ENCODE measurements at regions not wholly inside any gene's neighbourhood (a gene's known extent, or its start where the extent isn't known, plus 50 kb on each side); places are given as distances from the start of the nearest gene placed in this dataset.

DNA sequence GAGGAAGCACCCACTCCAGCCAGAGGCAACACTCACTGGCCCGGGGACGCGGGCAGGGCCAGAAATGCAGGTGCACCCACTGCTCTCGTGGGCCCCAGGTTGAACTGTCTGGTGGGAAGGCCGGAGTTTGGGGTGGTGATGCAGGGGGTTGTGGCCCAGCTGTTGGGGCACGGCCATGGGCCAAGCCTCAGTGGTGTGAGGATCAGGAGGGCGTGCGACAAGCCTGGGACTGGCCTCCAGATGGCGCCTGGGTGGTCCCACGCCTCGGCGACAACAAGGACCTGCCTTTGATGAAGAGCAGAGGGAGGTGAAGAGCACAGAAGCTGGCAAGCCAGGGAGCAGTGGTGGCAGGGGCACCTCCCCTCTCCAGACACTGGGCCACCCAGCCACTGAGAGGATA is 240.8 kb downstream of the BRD1 start:
- no peak for DNase-seq (ENCODE audit: low spot score)

DNA sequence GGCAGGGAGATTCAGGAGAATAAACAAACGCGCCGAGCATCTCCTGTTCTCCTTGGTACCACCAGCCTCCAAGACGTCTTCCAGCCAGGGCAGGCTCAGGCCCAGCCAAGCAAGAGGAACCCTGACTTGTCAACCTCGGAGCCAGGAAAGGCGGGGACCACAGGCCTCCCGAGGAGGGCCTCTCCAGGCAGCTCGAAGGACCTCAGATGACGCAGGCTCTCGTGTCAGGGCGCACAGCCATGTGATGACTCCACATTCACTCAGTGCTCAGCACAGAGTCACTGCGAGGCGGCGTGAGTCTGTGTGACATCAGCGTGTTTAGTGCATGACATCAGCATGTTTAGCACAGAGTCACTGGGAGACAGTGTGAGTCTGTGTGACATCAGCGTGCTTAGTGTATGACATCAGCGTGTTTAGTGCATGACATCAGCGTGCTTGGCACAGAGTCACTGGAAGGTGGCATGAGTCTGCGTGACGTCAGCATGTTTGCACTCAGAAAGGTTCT is 241.4 kb downstream of the BRD1 start:
- DNase-seq (ENCODE audit: low spot score) = no peak

DNA sequence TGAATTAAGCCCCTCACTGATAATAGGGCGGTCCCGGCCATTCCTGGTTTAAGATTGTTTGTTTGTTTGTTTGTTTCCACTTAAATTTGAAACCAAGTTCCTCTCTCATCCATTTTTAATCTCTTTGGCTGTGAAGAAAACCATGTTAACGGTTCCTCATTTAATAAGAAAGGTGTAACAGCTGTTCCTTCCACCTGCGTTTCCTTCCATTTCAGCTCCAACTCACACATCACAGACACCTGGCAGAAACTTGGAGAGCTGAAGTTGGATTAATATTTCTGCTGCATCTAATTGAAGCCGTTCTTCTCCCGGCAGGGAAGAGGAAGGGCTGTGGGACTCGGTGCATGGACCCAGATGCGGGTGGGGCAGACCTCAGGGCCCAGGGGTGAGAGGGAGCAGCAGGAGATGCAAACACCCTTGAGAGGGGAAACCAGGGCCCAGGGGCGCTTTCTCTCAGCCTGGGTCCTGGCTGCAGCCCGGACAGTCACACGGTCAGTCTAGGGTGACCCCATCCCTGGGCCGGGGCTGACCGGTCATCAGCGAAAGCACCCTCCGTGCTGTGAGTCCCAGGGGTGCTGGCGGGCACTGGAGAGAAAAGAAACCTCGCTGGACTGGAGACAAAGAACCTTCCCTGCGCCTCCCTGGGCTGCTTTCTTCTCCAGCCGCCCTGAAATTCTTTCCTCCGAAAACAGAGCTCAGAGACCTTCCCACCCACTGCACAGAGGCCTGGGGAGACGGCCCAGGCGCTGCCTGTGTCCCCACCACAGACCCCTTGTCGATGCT is 242.0 kb downstream of the BRD1 start:
- DNase-seq (ENCODE audit: low spot score) = no peak

DNA sequence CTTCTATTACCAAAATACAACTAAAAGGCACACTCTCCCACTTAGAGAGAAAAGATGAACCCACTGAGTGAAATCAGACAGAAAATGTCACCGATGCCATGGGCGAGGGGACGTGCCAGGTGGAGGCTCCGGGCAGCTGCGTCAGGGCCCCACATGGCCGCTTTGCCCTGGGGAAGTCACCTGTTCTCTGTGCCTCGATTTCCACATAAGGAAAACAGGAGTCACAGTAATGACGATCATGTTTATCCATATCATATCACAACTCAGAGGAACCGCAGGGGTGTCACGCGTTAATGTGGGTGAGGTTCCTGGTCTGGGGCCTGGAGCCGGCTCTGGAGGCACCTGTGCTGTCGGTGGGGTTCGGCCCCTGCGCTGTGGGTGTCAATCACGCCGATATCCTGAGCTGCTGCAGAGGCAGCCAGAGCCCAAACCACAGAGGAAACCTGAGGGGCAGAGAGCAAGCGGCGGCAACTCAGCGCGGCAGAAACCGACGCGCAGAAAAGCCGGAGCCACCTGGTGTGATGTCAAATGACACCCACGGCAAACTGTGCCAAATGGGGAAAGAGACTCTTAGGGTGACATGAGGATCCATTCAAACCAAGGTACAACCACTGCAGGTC is 243.7 kb downstream of the BRD1 start:
- DNase-seq (ENCODE audit: low spot score) = no peak

DNA sequence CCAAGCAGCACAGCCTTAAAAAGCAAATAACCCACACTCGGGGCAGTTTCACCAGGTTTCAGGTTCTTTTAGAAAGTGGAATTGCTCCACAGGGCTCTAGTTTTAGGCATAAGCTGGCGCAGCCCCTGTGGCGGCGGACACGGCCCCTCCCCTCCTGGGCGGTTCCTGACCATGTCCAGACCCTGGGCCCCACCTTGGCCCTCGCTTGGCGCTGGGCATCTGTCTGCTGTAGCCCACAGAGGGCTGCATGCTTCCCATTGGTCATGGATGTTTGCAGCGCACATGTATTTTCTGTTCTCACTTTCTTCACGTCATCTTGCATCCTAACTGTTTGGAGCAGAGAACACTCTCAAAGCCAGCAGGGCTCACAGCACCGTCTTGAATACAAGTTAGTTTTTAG is 244.3 kb downstream of the BRD1 start:
- no peak for DNase-seq (ENCODE audit: low spot score)

DNA sequence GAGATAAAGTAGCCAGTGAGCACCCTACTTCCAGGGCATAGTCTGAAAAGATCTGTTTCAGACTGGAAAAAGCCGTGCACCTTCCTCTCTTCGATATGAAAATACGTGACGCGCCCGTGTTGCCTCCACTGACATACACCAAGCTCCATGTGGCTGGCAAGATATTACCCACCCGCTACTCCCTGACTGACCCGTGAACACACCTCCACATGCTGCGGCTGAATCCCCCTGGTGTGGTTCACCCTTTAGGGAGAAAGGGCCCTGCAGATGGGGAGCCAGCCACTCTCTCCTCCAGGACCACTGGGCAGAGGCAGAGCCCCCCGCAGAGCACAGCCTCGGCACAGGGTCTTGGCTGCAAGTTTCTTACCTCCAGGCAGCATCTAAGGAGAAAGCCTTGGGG is 245.0 kb downstream of the BRD1 start:
- DNase-seq (ENCODE audit: low spot score) = no peak

DNA sequence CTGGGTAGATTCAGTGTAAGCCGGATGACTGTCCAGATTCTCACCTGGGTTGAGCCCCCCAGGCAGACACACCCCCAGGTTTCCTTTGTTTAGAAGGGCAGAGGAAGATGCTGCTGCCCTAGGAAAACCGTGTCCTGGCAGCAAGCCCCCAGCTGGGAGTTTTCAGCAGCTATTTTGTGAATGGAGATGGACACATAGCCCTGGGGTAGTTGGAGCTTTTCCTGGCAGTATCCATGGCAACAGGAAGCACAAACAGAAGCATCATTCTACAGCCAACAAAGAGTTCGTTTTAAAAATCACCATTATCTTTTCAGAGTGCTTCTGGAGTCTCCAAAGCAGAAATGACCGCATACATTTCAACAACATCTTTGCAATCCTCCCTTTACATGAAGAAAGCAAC is 245.5 kb downstream of the BRD1 start:
- no peak for DNase-seq (ENCODE audit: low spot score)

DNA sequence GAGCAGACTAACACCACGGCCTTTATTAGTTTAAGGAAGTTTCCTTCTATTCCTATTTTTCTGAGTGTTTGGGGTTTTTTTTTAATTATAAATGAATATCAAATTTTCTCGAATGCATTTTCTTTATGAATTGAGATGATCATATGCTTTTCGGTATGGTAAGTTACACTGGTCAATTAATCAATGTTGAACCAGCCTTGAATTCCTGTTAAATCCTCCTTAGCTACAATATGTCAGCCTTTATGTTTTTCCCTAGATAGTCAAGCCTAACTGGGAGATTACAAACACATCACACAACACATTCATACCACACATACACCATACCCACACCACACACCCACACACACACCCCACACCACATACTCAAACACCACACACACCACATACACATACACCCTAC is 247.6 kb downstream of the BRD1 start:
- DNase-seq (ENCODE audit: low spot score) = no peak

DNA sequence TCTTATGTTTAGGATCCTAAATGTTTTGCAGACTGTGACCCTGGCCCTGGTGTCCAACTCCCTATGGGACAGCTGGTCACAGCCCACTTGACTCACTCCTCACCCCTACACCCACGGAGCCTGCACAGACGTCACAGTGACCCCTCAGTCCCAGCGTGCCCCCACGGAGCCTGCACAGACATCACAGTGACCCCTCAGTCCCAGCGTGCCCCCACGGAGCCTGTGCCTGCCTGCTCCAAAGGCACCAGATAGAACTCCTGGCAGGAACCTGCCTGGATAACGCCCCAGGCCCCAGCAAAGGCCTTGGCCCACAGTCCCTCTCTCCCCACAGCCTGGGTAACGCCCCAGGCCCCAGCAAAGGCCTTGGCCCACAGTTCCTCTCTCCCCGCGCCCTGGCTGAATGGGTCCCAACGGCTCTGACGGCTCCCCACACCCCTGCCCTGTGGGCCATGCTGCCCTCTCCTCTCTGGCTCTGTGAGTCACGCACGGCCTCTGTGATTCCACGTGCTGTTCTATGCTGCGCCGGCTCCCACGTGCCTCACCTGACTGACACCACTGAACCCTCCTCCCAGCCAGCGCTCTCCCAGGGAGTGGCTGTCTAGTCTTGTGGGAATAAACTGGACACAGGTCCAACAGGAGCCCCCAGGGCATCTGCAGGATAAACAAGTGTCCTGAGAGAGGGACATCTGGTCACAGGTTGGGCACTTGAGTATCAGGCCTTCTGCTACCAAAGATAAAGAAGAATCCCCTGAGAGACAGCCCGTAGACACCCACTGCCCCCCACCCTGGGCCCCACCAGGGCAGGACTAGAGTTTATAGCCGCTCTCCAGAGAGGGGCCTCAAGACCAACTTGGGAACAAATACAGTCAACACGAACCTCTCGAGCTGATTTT is 250.3 kb downstream of the BRD1 start:
- no peak for DNase-seq (ENCODE audit: low spot score)

DNA sequence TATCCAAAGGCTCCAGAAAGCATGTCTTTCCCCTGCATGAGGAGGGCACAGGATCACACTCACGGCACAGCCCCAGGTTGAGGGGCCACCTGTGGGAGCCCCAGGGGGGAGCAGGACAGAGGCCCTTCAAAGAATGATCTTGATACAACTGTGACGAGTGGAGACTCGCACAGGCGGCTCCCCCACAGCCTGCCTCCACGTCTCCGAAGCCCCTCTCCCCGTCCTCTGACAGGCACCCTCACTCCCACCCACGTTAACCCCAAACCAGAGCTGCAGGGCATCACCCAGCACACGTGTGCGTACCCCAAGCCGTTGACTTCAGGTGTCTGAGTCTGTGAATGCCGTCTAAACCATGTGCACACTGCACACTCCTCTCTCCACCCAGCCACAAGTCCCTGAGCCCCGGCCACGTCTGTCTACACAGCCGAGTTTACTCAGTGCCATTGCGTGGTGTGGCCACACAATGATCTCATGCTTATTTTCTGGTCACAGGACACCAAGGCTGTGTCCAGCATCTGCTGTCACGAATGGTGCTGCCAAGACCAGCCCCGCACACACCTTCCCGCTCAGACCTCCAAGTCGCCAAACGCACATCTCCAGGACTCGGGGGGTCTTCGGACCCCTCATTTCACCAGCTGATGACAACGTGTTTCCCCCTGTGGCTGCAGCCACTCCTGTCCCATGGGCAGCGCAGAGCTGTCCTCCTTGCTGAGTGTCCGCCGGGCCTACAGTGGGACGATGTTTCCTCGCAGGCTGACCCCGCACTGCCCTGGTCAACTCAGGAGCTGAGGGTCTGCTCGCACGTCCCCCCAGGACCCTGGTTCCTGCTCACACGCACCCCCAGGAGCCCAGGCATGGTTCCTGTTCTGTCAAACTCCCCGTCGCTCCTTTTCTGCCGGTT is 251.2 kb downstream of the BRD1 start:
- DNase-seq (ENCODE audit: low spot score) = no peak

DNA sequence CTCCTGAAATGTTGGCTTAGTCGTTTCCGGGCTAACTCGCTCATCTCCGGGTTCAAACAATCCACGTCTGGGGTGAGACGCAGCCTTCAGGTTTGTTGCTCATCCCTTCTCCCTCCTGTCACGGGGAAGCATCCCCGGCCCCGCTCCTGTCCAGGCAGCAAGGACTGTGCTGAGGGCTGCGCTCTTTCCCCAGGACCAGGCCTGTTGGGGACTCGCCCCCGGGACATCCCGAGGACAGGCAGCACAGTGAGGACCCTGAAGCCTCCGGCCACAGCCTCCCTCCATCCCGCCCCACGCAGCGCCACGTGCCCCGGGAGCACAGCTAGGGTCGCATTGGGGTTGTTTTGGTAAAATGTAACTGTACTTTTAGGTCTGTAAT is 252.0 kb downstream of the BRD1 start:
- no peak for DNase-seq (ENCODE audit: low spot score)

DNA sequence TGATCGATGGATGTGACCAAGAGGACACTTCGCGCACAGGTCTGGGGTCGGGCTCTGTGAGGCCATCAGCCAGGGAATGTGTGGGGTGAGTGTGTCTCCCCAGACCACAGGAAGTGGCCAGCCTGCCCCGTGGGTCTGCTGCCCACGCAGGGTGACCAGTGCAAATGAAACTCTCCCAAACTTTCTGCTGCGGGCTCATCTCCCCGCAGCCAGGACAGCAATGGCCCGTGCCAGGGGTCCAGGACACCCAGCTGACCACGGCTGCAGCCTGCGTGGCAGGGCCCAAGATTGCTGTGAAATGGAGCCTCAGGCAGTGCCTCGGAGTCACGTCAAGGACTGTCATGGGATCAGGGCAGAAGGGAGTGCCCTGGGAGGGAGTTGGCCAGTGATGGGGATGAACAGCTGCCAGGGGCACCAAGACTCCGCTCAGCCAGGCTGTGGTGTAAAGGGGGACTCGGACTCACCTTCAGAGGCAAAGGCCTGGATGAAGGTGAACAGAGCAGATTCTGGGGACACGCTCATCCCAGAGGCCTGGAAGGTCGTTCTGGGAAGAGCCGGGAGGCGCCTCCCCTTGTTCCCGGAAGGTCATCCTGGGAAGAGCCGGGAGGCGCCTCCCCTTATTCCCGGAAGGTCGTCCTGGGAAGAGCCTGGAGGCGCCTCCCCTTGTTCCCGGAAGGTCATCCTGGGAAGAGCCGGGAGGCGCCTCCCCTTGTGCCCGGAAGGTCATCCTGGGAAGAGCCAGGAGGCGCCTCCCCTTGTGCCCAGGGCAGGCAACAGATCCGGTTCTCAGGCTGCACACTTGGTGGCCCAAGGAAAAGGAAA is 252.6 kb downstream of the BRD1 start:
- DNase-seq (ENCODE audit: low spot score) = no peak

DNA sequence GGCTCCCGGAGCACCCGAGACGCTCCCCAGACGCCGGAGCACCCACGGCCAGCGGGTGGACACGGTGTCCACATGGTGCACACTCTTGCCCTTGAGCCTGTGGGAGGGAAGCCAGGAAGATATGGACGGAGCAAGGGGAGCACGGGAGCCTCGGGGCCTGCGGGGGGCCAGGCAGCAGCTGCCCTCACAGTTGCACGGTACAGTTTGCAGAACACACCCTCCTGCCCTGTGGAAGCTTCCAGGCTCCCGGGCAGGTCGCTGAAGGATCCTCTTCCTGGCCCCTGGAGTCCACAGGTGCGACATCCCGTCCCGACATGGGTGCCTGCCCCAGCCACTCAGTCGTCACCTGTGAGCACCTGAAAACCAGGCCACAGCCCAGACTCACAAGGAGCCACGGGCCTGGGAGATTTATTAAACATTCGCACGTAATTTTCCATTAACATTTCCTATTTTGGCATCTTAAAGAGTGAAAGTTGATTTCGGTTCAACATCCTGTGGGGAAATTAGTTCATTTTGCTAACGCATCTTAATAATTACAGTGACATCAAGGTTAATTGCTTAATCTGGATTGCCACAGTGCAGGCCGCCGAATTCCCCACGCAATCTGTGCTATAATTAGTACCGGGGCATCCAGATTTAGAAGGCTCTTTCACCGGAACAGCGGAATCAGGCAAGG is 253.3 kb downstream of the BRD1 start:
- DNase-seq (ENCODE audit: low spot score) = no peak

DNA sequence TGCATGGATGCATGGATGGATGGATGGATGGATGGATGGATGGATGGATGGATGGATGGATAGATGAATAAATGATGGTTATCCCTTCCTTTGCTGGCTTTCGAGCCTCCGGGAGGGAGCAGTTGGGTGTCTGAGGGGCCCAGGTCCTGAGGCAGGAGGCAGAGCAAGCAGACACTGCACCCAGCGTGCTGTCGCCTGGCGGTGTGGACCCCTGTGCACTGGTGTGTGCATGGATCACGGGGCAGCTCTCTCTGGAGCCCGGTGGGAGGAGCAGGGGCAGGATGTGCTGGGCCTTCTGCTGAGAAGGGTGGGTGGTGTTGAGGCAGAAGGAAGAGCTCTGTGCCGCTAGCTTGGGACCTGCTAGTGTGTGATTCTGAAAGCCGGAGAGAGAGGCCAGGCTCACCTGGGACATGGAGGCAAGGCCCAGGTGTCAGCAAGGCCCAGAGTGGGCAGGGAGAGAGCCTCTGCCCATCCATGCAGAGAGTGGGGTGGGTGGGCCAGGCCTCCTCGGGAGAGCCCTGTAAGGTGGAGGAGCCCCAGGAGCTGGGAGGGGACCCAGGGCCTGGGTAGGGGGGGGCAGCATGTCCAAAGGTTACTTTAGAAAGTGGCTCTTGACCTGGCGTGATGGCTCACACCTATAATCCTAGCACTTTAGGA is 254.4 kb downstream of the BRD1 start:
- no peak for DNase-seq (ENCODE audit: low spot score)

DNA sequence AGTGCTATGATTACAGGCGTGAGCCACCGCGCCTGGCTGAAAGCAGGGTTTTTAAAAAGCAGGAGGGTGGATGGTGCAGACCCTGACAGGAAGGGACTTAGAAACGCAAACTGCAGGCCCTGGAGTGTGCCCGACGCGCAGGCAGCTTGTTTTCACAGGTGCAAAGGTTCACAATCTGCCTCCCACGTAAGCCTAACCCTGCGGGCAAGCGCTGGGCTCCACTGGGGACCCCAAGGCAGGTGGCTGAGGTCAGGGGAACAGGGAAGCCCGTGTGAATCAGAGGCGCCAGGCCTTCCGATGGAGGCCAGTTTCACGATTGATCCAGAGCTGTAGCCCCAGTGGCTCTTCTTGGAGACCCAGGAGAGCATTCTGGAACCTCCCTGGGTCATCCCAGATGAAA is 256.3 kb downstream of the BRD1 start:
- DNase-seq (ENCODE audit: low spot score) = no peak

DNA sequence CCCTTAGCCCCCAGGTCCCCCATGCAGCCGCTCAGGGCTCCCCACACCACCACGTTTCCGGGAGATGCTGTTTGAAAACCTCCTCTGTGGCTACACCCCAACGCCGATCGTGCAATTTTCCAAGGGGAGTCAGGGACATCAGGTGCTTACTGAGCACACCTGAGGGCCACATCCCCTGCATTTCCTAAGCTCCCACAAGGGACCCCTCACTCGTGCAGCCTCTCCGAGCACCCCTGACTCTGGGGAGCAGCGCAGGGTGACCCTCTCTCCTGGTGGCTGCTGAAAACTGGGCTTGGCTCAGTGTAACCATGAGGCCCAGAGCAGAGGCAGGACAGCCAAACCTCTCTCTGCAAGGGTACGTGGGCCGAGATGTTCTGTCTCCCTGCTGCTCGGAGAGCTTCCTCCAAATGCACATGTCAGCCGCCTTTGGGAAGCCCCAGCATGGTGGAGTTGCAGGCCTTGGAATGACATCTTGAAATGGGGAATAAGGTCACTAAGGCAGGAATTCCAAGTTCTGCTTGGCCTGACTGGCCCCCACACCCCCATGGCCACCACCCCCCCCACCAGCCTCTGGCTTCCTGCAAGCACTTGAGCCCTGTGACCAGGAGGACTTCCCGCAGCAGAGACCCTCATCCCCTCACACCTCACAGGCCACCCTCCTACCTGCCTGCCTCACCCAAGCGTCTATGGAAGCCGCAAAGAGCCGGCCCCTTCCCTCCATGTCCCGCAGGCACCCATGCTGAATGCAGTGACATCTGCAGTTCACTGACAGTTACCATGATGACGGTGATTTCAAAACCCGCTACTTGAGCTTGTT is 257.4 kb downstream of the BRD1 start:
- DNase-seq (ENCODE audit: low spot score) = no peak

DNA sequence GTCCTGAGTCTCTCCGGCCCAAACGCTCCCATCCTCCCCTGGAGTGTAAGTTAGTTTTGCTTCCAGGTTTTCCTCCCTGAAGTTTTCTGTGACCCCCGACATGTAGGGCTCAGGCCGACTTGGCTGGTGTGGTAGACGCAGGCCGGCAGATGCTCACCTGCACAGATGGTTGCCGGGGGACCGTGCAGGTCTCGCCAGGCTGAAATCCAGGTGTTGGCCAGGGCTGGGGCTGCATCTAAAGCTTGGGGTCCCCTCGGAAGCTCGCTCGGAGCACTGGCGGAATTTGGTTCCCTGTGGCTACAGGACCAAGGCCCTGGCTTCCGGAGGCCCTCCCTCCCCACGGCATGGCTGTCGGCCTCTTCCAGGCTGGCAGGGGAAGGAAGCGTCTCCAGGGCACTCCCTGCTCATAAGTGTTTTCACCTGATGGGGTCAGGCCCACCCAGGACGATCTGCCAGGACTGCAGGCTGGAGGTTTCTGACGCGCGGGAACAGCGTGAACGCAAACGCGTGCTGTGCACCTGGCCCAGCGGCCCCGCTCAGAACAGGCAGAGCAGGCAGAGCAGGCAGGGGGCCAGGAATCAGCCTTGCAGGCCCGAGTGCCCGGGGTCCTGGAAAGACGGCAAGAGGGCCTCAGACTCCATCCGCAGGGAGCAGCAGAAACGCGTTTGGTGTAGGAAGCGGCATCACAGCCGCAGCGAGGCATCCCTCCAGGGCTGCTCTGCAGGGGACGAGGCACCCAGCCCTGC is 258.2 kb downstream of the BRD1 start:
- DNase-seq (ENCODE audit: low spot score) = no peak

DNA sequence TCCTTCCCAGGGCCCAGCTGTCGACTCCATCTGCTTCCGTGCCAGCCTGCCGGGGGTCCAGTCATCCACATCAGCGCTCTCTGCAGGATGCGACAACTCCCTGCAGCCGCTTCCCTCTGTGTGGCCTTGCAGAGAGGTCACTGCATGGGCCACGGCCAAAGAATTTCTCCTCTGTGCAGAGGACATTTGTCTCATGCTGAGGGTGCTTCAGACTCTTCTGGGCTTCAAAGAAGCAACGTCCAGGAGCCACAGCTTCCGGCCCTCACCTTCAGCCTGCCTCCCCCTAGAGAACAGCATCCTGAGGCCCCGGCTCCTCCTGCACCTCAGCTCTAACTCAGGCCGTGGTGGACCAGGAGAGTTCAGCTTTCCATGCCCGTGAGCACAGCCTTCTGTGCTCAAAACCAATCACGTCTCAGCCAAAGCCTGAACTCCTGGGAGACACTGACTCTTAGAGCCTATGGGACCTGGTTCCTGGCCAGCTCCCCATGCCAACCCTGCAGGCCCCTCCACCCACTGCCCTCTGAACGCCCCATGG is 258.9 kb downstream of the BRD1 start:
- DNase-seq (ENCODE audit: low spot score) = no peak
